Common myeloid progenitor, CD34-positive (primary cell): ENCODE measurements at regions not wholly inside any gene's neighbourhood (a gene's known extent, or its start where the extent isn't known, plus 50 kb on each side); places are given as distances from the start of the nearest gene placed in this dataset.

Source experiments
- CTCF ChIA-PET: fragments of 350-600 bp; sonication (Branson Sonifier 250); formaldehyde crosslinking; loops from one replicate; lab custom pipeline; 2021; ENCODE audit warnings: antibody characterized with exemption; lab: Charles Lee
- POLR2A ChIA-PET: fragments of 350-600 bp; sonication (Branson Sonifier 250); formaldehyde crosslinking; loops from one replicate; lab custom pipeline; 2021; ENCODE audit warnings: antibody characterized with exemption; lab: Charles Lee
- DNase-seq, 3 donors: peaks; one replicate each; pipeline versions ENCODE4 v3.0.0 to v3.0.0-alpha.2; 2013
- H3K27ac ChIP-seq, 2 experiments: 1 replicate in 1 of 2; 2 replicates in 1 of 2; pipeline ENCODE4 v1.7.0; 2013; ENCODE audit warnings: inconsistent platforms in 2 of 2, low read length in 2 of 2, mild to moderate bottlenecking in 2 of 2, low read depth in 1 of 2, moderate library complexity in 1 of 2; ENCODE audit not compliant: severe bottlenecking in 2 of 2, insufficient read depth in 1 of 2, poor library complexity in 1 of 2
- H3K27me3 ChIP-seq, 5 experiments: replicated peaks in 2 of 5; 1 replicate in 3 of 5; 2 replicates in 2 of 5; pipeline versions ENCODE4 v1.6.1 to v1.7.0; 2013; ENCODE audit warnings: low read length in 4 of 5, mild to moderate bottlenecking in 2 of 5, moderate library complexity in 2 of 5, inconsistent platforms in 1 of 5; ENCODE audit not compliant: insufficient read depth in 5 of 5, control insufficient read depth in 4 of 5
- H3K36me3 ChIP-seq, 4 experiments: 1 replicate in 2 of 4; 2 replicates in 2 of 4; pipeline versions ENCODE4 v1.6.1 to v1.7.0; 2013; ENCODE audit warnings: low read length in 3 of 4, control low read depth in 1 of 4, mild to moderate bottlenecking in 1 of 4; ENCODE audit not compliant: control insufficient read depth in 4 of 4, insufficient read depth in 4 of 4
- H3K4me1 ChIP-seq, 4 experiments: 1 replicate in 3 of 4; 2 replicates in 1 of 4; pipeline versions ENCODE4 v1.6.1 to v1.7.1; 2013; ENCODE audit warnings: low read length in 3 of 4, mild to moderate bottlenecking in 3 of 4, control low read depth in 1 of 4, inconsistent platforms in 1 of 4, moderate library complexity in 1 of 4; ENCODE audit not compliant: control insufficient read depth in 4 of 4, insufficient read depth in 4 of 4; ENCODE audit errors: control extremely low read depth in 1 of 4
- H3K4me3 ChIP-seq, 7 experiments: 1 replicate in 4 of 7; 2 replicates in 3 of 7; pipeline versions ENCODE4 v1.5.1 to v1.7.0; 2013; ENCODE audit warnings: mild to moderate bottlenecking in 7 of 7, low read length in 6 of 7, moderate library complexity in 6 of 7, inconsistent platforms in 2 of 7, low read depth in 2 of 7, control low read depth in 1 of 7; ENCODE audit not compliant: insufficient read depth in 4 of 7, control insufficient read depth in 1 of 7; ENCODE audit errors: extremely low read depth in 1 of 7
- H3K9me3 ChIP-seq, 5 experiments: 1 replicate in 4 of 5; 2 replicates in 1 of 5; pipeline versions ENCODE4 v1.6.1 to v1.7.1; 2013; ENCODE audit warnings: low read length in 4 of 5, mild to moderate bottlenecking in 2 of 5, inconsistent platforms in 1 of 5, low read depth in 1 of 5, moderate library complexity in 1 of 5; ENCODE audit not compliant: control insufficient read depth in 4 of 5, insufficient read depth in 2 of 5; ENCODE audit errors: control extremely low read depth in 1 of 5
- WGBS: methylation state at CpG from one replicate; pipeline ENCODE4 v1.1.5; 2013; ENCODE audit not compliant: insufficient coverage; 5-methylcytosine and 5-hydroxymethylcytosine counted together

DNA sequence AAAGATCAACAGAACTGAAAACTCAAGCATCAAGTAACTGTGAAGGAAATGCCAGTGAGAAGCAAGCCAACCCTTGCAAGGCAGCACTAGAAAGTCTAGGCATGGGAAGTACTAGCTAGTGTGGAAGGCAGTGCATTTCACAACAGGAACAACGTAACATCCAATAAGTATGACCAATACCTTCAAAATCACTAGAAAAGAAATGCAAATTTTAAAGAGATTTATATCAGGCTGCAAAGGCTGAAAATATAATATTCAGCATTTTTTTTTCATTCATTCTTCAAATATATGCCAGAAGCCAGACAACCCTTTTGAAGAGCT, 121.9 kb downstream of the DLEU7 start:
- Histone ChIP-seq H3K27ac (no peak overlapping the region), H3K9me3 (no peaks in the 10 kb centered on the region), H3K4me3 (no peak overlapping the region), H3K4me1 (no peaks in the 10 kb centered on the region), H3K36me3 (no peaks in the 10 kb centered on the region), H3K27me3 (no peaks in the 10 kb centered on the region)
- ChIA-PET CTCF (no interaction called here), POLR2A (interaction anchor here (0.6 kb wide), 1 partner anchor 64 kb away, joined by 3 read pairs; no protein-coding TSS in a partner anchor)
- no peak for DNase-seq
- no CpG with 5 or more reads among the region's 1 CpG for WGBS

DNA sequence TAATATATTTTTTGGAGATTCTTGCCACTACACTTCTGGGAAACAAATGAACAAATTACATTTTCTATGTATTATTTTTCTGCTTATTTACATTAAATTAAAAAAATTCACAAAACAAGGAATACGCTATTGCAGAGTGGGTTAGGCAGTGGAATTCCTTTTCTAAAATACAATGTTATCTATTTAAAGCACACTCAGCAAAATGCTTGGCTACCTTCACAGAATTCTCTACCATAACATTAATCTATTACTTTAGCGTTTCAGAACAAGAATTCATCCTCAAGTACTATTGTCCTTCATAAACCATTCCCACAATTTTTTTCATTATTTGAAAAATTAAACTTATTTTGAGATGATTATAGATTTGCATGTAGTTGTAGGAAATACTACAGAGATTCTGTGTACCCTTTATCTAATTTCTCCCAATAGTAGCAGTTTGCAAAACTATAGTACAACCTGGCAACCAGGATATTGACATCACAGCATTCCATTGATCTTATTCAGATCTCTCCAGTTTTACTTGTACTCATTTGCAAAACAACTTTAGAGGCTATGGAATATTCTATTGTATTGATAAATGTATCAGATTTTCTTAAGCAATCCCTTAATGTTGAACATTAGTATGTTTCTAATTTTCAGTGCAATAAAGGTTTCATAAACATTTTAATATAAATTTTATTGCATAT, 120.9 kb downstream of the DLEU7 start:
- CTCF ChIA-PET = no interaction called here
- no peak overlapping the region for H3K27ac ChIP-seq
- H3K4me1 ChIP-seq = no peaks in the 10 kb centered on the region
- WGBS = no CpG with 5 or more reads among the region's 2 CpGs
- H3K27me3 ChIP-seq = no peaks in the 10 kb centered on the region
- H3K9me3 ChIP-seq = no peaks in the 10 kb centered on the region
- no peak overlapping the region for H3K4me3 ChIP-seq
- POLR2A ChIA-PET = no interaction called here
- no peak for DNase-seq
- H3K36me3 ChIP-seq = no peaks in the 10 kb centered on the region

DNA sequence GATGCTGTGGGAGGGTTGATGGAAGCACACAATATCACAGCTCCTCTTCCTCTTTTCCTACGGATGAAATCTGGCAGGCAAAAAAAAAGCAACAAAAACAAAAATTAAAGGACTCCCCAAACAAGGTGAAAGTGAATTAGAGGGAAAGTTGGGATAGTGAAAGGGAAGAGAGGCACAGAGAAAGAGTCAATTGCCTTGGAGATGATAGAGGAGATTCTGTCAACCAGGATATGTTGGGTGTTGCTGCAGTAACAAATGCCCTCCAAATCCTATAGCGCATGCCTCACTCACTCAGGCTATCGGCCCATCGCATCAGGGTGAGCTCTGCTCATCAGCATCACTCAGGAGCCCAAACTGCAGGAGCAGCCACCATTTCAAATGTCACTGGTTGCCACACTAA, 119.1 kb downstream of the DLEU7 start:
- POLR2A ChIA-PET = no interaction called here
- Histone ChIP-seq H3K27ac (no peak overlapping the region), H3K4me1 (no peaks in the 10 kb centered on the region), H3K4me3 (no peak overlapping the region), H3K9me3 (no peaks in the 10 kb centered on the region), H3K27me3 (no peaks in the 10 kb centered on the region), H3K36me3 (no peaks in the 10 kb centered on the region)
- 97% methylated on average over 3 of the region's 4 CpGs for WGBS
- CTCF ChIA-PET = interaction anchor here (1.3 kb wide), 1 partner anchor 16 kb away, joined by 3 read pairs; no protein-coding TSS in a partner anchor
- DNase-seq = no peak

DNA sequence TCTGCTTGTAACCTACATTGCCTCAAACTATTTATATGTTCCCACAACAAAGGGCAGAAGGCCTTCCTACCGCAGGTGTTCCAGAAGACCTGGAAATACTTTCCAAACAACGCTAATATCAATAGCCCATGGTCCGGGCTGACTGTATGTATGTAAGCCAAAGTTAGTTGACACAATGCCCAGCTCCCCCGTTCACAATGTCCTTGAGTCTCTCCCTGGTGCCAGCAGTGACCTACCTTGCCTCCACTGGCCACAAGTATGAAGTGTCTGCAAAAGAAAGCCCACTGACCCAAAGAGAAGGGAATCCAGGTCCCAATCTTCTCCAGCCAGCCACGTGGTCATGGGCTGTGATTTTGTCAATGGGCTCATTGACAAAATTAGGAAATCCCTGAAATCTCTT, 118.6 kb downstream of the DLEU7 start:
- Histone ChIP-seq H3K27me3 (no peaks in the 10 kb centered on the region), H3K4me3 (no peak overlapping the region), H3K9me3 (no peaks in the 10 kb centered on the region), H3K27ac (no peak overlapping the region), H3K4me1 (no peaks in the 10 kb centered on the region), H3K36me3 (no peaks in the 10 kb centered on the region)
- no peak for DNase-seq
- 100% methylated on average over 4 of the region's 5 CpGs for WGBS
- ChIA-PET CTCF (interaction anchor here (0.6 kb wide), 1 partner anchor 17 kb away, joined by 3 read pairs; no protein-coding TSS in a partner anchor), POLR2A (no interaction called here)

DNA sequence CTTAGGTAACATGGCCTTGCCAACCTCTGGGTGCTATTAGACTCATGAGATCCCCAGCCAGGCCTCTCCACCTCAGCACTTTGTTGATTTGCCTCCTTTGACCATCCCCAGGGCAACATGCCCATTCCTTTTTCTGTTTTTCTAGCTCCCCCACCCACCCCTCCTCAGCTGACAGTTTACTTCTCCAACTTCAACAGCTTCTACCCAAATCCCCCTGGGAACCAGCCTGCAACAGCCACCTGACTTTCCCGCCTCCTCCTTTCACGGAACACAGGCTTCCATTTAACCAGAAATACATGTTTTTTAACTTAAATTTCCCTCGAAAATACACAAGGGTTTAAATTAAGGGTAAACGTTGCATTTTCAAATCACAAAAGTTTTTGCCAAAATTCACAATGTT, 117.3 kb downstream of the DLEU7 start:
- ChIA-PET CTCF (interaction anchor here (1.2 kb wide), 1 partner anchor 11 kb away, joined by 3 read pairs; no protein-coding TSS in a partner anchor), POLR2A (no interaction called here)
- no peak overlapping the region for H3K4me3 ChIP-seq
- no peaks in the 10 kb centered on the region for H3K4me1 ChIP-seq
- no peaks in the 10 kb centered on the region for H3K27me3 ChIP-seq
- DNase-seq = peak in 1 of 3 donors; percentile 10
- WGBS = 88% methylated on average over 1 of the region's 4 CpGs
- peaks cover 0 to 4% (median 3%) of the 10 kb centered on the region in 5 experiments for H3K9me3 ChIP-seq
- no peaks in the 10 kb centered on the region for H3K36me3 ChIP-seq
- H3K27ac ChIP-seq = no peak overlapping the region

DNA sequence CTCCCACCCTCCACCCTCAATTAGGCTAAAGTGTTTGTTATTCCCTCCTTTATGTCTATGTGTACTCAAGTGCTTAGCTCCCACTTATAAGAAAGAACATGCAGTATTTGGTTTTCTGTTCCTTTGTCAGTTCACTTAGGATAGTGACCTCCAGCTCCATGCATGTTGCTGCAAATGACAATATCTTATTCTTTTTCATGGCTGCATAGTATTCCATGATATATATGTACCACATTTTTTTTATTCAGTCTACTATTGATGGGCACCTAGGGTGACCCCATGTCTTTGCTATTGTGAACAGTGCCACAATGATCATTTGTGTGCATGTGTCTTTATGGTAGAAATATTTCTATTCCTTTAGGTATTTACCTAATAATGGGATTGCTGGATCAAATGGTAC, 114.3 kb downstream of the DLEU7 start:
- no peak for DNase-seq
- Histone ChIP-seq H3K36me3 (no peaks in the 10 kb centered on the region), H3K4me1 (no peaks in the 10 kb centered on the region), H3K27me3 (no peaks in the 10 kb centered on the region), H3K27ac (no peak overlapping the region), H3K9me3 (peaks cover 0 to 4% (median 3%) of the 10 kb centered on the region in 5 experiments), H3K4me3 (no peak overlapping the region)
- ChIA-PET CTCF (no interaction called here), POLR2A (interaction anchor here (0.6 kb wide), 1 partner anchor 697 kb away, joined by 3 read pairs; no protein-coding TSS in a partner anchor)

DNA sequence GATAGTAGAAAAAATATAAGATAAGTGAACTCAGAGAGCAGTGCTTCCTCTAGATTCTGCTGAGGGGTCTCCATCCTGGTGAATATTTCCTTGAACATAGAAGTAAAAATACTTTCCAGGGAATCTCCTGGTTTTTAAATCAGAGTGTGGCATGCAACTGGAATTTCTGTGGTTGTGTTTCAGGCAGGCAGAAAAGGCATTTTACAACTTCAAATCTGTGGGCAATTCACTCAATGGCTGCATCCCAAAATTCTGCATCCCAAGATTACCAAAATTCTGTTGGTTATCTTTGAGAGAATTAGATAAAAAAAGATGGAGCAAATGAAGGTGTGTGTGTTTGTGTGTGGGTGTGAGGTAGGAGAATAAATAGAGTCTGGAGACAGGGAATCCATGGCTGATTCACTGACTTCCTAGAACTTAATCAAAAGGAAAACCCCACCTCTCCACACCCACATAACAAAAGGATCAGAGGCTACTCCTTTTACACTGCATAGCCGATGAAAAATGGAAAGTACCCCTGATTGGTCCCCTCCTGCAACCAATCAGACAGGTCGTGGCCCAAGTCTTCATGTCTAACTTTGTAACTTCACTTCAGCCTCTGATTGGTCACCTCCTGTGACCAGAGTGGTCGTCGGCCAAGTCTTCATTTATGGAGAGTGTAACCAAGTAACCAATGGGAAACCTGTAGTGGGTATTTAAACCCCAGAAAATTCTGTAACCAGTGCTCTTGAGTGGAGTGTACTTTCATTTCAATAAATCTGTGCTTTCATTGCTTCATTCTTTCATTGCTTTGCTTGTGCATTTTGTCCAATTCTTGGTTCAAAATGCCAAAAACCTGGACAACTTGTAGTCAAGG, 112.8 kb downstream of the DLEU7 start:
- Histone ChIP-seq H3K4me3 (no peak overlapping the region), H3K4me1 (no peaks in the 10 kb centered on the region), H3K27ac (no peak overlapping the region), H3K36me3 (no peaks in the 10 kb centered on the region), H3K27me3 (no peaks in the 10 kb centered on the region), H3K9me3 (peaks cover 0 to 4% (median 3%) of the 10 kb centered on the region in 5 experiments)
- ChIA-PET CTCF (no interaction called here), POLR2A (no interaction called here)
- WGBS = 93% methylated on average over 4 of the region's 4 CpGs
- no peak for DNase-seq
